ENCODE measurements at regions not wholly inside any gene's neighbourhood (a gene's known extent, or its start where the extent isn't known, plus 50 kb on each side); places are given as distances from the start of the nearest gene placed in this dataset.
A peak's percentile ranks its signal among the peaks of the same experiment; 100 is the strongest.

DNA sequence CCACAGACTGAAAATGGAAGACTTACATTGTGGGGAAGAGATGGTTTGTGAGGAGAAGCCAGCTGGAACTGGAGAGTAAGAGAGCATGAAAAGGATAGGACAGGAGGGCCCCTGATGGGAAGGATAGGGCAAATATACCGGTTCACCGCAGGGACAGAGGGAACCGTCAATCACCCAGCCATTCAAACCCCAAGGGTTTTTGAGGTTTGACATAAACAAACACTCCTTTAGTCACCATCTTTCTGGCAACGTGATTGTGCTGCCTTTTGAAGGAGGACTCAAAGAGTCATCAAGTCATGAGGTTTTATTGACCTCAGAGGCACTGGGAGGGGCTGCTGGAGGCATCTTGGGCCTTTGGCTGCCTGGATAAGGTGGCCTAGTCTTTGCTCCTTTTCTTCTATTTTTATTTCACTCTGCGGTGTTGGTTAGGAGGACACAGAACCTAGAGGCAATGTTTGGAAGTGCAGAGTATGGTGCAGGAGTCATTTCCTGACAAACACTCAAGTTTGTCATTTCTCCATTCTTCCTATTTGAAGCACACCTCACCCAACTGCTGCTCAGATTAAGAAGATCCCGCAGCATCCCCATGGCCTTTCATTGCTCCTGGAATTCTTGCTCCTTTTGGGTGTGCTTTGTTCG is 487.3 kb upstream of the SPRED2 start:
- no peak overlapping the region for H3K4me2 ChIP-seq (ENCODE audit: low read depth, low read length)
- intact Hi-C loops (cut with micrococcal nuclease; ENCODE audit: unreplicated experiment) (no loop called here), in situ Hi-C loops (cut with HindIII; ENCODE audit: extremely low pct_ligation_motif_present, low pct_unique_long_range_greater_than_20kb) (no loop called here)
- DNase-seq (ENCODE audit: low spot score) (no peak), FAIRE-seq (peak; percentile 26), ATAC-seq (no peak; the same call in 2 of the 3 replicates)
- 56% methylated on average over 7 of the region's 7 CpGs for WGBS (ENCODE audit: low lambda C conversion rate)
- no peak overlapping the region for H3K4me3 ChIP-seq (replicated peaks in 1 of 3; ENCODE audit: insufficient read depth in 1 of 3, low read depth in 2 of 3, low read length in 3 of 3)
- ChIA-PET POLR2A (no interaction called here), CTCF (ENCODE audit: low intra/inter-chr PET ratio, low total read pairs) (no interaction called here)
- H3K4me1 ChIP-seq (ENCODE audit: insufficient read depth, low read length): peaks cover 21% of the 10 kb centered on the region
- no peaks in the 10 kb centered on the region for H3K79me2 ChIP-seq (ENCODE audit: insufficient read depth, low read length)
- no peaks in the 10 kb centered on the region for H3K36me3 ChIP-seq (replicated peaks in 1 of 2; ENCODE audit: control insufficient read depth in 1 of 2, insufficient read depth in 2 of 2, low read length in 2 of 2)
- H2AFZ ChIP-seq (ENCODE audit: low read length): no peak overlapping the region
- H3K27me3 ChIP-seq (ENCODE audit: control insufficient read depth in 1 of 2, insufficient read depth in 2 of 2, low read length in 2 of 2): no peaks in the 10 kb centered on the region; a peak in 1 of 5 replicates
- TF ChIP-seq CC2D1A (CRISPR knock-in tag; IDR thresholded peaks at IDR 0.05): 0 out of 2 replicates have a peak, but pooled peaks have one; percentile 61
- no peak for TF ChIP-seq AGO2 (optimal IDR thresholded peaks at IDR 0.05; ENCODE audit: low read depth, low read length)
- TF ChIP-seq ZNF430 (CRISPR knock-in tag; IDR thresholded peaks at IDR 0.05): 0 out of 2 replicates have a peak, but pooled peaks have one; percentile 15
- H3K9me3 ChIP-seq (ENCODE audit: low read length): no peaks in the 10 kb centered on the region
- no peak overlapping the region for H3K9ac ChIP-seq (ENCODE audit: insufficient read depth, low read depth, low read length)
- no peaks in the 10 kb centered on the region for H4K20me1 ChIP-seq (ENCODE audit: insufficient read depth, low read length)
- H3K27ac ChIP-seq (ENCODE audit: extremely low read length, insufficient read depth, low read length): no peak overlapping the region
- no TSS peak for BruUV-seq (replicated peaks)

DNA sequence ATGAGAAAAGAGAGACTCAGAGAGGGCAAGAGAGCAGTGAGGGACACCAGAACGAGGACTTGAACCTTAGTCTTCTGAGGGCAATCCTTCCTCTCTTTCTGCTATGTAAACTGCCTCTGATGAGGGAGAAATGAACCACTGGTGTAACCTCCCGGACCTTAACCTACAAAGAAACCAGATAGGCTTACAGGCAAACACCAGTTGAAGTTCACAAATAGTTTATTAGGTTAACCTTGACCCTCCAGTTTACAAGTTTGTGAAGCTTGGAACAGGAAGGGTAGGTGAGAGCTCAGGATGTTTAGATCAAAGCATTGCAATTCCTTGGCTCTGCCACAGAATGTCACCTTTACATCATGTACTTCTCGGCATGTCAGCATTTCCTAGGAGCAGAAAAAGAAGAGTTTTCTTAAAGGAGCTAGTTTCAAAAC is 486.4 kb upstream of the SPRED2 start:
- H2AFZ ChIP-seq (ENCODE audit: low read length): no peak overlapping the region
- H3K4me3 ChIP-seq (replicated peaks in 1 of 3; ENCODE audit: insufficient read depth in 1 of 3, low read depth in 2 of 3, low read length in 3 of 3): no peak overlapping the region
- POLR2A ChIA-PET: no interaction called here
- H3K4me2 ChIP-seq (ENCODE audit: low read depth, low read length): no peak overlapping the region
- H3K27me3 ChIP-seq (ENCODE audit: control insufficient read depth in 1 of 2, insufficient read depth in 2 of 2, low read length in 2 of 2): no peaks in the 10 kb centered on the region; a peak in 1 of 5 replicates
- no peaks in the 10 kb centered on the region for H3K9me3 ChIP-seq (ENCODE audit: low read length)
- no peaks in the 10 kb centered on the region for H4K20me1 ChIP-seq (ENCODE audit: insufficient read depth, low read length)
- no TSS peak for BruUV-seq (replicated peaks)
- WGBS (ENCODE audit: low lambda C conversion rate): 0% methylated on average over 3 of the region's 3 CpGs
- no peak overlapping the region for H3K9ac ChIP-seq (ENCODE audit: insufficient read depth, low read depth, low read length)
- CTCF ChIA-PET (ENCODE audit: low intra/inter-chr PET ratio, low total read pairs): no interaction called here
- peak; percentile 92 for ATAC-seq
- H3K4me1 ChIP-seq (ENCODE audit: insufficient read depth, low read length): peaks cover 21% of the 10 kb centered on the region
- no peaks in the 10 kb centered on the region for H3K36me3 ChIP-seq (replicated peaks in 1 of 2; ENCODE audit: control insufficient read depth in 1 of 2, insufficient read depth in 2 of 2, low read length in 2 of 2)
- in situ Hi-C loops (cut with HindIII; ENCODE audit: extremely low pct_ligation_motif_present, low pct_unique_long_range_greater_than_20kb): no loop called here
- H3K79me2 ChIP-seq (ENCODE audit: insufficient read depth, low read length): no peaks in the 10 kb centered on the region
- DNase-seq (ENCODE audit: low spot score): peak; percentile 76
- H3K27ac ChIP-seq (ENCODE audit: extremely low read length, insufficient read depth, low read length): no peak overlapping the region
- peak; percentile 96 for FAIRE-seq
- intact Hi-C loops (cut with micrococcal nuclease; ENCODE audit: unreplicated experiment): no loop called here
- TF ChIP-seq MIER3 (CRISPR knock-in tag; IDR thresholded peaks at IDR 0.05; ENCODE audit: borderline replicate concordance) (peak; percentile 84), ZBTB1 (CRISPR knock-in tag; IDR thresholded peaks at IDR 0.05; ENCODE audit: borderline replicate concordance) (no peak), XRCC5 (optimal IDR thresholded peaks at IDR 0.05; ENCODE audit: low read length) (no peak), ATF2 (CRISPR knock-in tag; IDR thresholded peaks at IDR 0.05) (no peak; the same call in 1 of the 2 replicates), ZBTB8A (CRISPR knock-in tag; IDR thresholded peaks at IDR 0.05; ENCODE audit: borderline replicate concordance, low read depth) (no peak), CENPT (CRISPR knock-in tag; IDR thresholded peaks at IDR 0.05; ENCODE audit: low read depth) (no peak), POLR2AphosphoS5 (IDR thresholded peaks at IDR 0.05; ENCODE audit: low read depth, low read length) (no peak), ZNF354B (CRISPR knock-in tag; IDR thresholded peaks at IDR 0.05) (no peak)
- TF ChIP-seq, protein P1, sequence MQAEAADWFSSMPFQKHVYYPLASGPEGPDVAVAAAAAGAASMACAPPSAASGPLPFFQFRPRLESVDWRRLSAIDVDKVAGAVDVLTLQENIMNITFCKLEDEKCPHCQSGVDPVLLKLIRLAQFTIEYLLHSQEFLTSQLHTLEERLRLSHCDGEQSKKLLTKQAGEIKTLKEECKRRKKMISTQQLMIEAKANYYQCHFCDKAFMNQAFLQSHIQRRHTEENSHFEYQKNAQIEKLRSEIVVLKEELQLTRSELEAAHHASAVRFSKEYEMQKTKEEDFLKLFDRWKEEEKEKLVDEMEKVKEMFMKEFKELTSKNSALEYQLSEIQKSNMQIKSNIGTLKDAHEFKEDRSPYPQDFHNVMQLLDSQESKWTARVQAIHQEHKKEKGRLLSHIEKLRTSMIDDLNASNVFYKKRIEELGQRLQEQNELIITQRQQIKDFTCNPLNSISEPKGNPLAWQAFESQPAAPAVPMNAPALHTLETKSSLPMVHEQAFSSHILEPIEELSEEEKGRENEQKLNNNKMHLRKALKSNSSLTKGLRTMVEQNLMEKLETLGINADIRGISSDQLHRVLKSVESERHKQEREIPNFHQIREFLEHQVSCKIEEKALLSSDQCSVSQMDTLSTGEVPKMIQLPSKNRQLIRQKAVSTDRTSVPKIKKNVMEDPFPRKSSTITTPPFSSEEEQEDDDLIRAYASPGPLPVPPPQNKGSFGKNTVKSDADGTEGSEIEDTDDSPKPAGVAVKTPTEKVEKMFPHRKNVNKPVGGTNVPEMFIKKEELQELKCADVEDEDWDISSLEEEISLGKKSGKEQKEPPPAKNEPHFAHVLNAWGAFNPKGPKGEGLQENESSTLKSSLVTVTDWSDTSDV (CRISPR knock-in tag; IDR thresholded peaks at IDR 0.05): no peak
- TF ChIP-seq, protein P2, sequence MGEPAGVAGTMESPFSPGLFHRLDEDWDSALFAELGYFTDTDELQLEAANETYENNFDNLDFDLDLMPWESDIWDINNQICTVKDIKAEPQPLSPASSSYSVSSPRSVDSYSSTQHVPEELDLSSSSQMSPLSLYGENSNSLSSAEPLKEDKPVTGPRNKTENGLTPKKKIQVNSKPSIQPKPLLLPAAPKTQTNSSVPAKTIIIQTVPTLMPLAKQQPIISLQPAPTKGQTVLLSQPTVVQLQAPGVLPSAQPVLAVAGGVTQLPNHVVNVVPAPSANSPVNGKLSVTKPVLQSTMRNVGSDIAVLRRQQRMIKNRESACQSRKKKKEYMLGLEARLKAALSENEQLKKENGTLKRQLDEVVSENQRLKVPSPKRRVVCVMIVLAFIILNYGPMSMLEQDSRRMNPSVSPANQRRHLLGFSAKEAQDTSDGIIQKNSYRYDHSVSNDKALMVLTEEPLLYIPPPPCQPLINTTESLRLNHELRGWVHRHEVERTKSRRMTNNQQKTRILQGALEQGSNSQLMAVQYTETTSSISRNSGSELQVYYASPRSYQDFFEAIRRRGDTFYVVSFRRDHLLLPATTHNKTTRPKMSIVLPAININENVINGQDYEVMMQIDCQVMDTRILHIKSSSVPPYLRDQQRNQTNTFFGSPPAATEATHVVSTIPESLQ (CRISPR knock-in tag; conservative IDR thresholded peaks at IDR 0.05): no peak
